Skin epidermis (tissue), 12 donors: ENCODE measurements at regions not wholly inside any gene's neighbourhood (a gene's known extent, or its start where the extent isn't known, plus 50 kb on each side); places are given as distances from the start of the nearest gene placed in this dataset.
A peak's percentile ranks its signal among the peaks of the same experiment; 100 is the strongest.

Experiments used
- H3K27ac ChIP-seq, 21 experiments: fragments of 200-600 bp; sonication (generic) in 11 of 21; one replicate each; pipeline ENCODE4 v1.5.0; 2020; ENCODE audit warnings: mild to moderate bottlenecking in 3 of 21, inconsistent platforms in 2 of 21, moderate library complexity in 2 of 21
- H3K4me3 ChIP-seq, 7 experiments: fragments of 200-600 bp; sonication (generic) in 2 of 7; one replicate each; pipeline ENCODE4 v1.5.0; 2020; ENCODE audit warnings: inconsistent platforms in 2 of 7, mild to moderate bottlenecking in 2 of 7, moderate library complexity in 1 of 7

DNA sequence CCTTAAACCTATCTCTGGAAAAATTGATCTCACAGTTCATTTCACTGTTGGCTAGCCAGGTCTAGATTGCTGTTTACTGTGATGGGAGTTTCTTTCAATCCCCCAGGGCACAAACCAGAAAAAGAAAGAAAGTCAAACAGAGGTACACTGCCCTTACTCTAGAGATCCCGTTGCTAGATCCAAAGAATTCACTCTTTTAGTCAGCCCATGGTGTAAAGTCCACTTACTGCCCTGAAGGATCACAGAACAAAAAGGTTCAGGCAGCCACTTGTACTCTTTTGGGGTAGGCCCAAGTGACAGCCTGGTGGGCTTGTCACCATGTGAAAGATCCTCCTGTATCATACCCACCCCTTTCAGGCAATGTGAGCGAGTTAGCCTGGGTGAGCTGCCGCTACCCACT is 162.6 kb upstream of the CCDC179 start:
- Histone ChIP-seq H3K4me3 (no peak overlapping the region), H3K27ac (no peak overlapping the region)

DNA sequence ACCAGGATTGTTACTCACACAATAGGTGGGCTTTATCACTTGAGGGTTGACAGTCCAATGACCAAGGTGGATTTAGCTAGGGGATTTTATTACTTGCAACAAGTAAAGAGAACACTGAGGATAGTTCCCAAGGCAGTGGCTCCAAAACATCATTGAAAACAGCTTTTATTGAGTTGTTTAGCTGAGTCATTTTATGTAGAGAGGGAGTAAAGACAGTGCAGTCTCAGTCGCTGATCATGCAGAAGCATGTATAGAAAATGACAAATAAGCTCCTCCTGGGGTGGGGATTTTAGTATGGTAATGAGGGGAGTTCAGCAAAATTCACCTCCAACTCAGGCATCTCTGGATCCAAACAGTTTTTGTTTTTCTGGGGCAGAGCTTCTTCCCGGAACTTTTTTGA is 163.0 kb upstream of the CCDC179 start:
- H3K27ac ChIP-seq: no peak overlapping the region
- H3K4me3 ChIP-seq: no peak overlapping the region

- Histone ChIP-seq H3K27ac (no peak overlapping the region), H3K4me3 (no peak overlapping the region)
Observed at GRCh38 chr11:23041001-23041503, 180.8 kb upstream of the CCDC179 start.

GRCh38 chr11:23058656-23059055 is 198.4 kb upstream of the CCDC179 start:
- no peak overlapping the region for H3K4me3 ChIP-seq
- H3K27ac ChIP-seq: no peak overlapping the region

- H3K27ac ChIP-seq: no peak overlapping the region
Observed at GRCh38 chr11:23063276-23063675, 203.0 kb upstream of the CCDC179 start.

DNA sequence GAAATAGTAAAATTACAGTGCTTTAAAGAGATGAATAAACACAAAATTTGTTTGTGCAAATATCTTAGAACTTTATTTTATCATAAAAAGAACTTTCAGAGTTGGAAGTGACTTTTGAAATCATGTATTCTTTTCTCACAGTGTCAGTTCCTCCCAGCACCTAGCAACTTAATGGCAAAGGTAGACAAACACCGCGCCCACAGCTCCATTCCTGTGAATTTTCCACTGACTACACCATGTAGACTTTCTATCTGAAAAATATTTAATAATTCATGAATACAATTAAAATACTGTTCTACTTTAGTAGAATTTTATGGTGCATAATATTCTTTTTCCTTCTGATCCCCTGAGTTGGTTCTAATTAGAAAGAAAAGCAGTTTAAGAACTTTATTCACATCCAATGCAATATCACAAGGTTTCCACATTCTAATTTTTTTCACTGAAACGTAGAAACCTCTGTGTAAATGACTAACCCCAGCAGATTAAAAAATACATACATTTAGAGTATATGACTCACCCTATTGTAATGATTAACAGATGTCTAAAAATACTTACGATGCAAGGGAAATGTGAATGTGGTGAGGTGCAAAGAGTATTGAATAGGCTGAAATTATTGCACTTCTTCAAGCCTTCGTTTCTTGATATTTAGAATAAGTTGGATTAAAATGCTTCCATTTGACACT is 218.2 kb upstream of the CCDC179 start:
- Histone ChIP-seq H3K27ac (peak overlapping the region in 1 of 21 experiments; percentile 11), H3K4me3 (no peak overlapping the region)

More at GRCh38 chr11:23063276-23063675, 203.0 kb upstream of the CCDC179 start:
- H3K4me3 ChIP-seq: no peak overlapping the region

DNA sequence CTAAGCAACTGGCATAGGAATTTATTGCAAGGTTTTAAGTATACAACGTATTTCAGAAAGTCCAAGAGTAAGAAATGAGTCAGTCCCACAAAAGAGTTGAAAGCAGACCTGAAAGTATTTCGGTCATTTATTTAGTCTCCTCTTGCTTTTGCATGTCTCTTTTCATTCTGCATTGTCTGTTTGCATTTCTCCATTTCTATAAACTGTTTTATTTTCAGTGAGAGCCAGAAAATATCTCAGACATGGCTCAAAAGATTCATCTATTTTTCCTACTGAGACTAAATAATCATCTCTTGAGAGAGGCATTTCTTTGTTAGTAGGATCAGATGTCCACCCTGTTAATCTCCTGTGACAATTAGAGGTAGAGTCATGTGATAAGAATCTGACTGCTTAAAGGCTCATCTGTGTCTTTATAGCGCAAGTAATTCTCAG is 219.1 kb upstream of the CCDC179 start:
- Histone ChIP-seq H3K27ac (no peak overlapping the region), H3K4me3 (no peak overlapping the region)

DNA sequence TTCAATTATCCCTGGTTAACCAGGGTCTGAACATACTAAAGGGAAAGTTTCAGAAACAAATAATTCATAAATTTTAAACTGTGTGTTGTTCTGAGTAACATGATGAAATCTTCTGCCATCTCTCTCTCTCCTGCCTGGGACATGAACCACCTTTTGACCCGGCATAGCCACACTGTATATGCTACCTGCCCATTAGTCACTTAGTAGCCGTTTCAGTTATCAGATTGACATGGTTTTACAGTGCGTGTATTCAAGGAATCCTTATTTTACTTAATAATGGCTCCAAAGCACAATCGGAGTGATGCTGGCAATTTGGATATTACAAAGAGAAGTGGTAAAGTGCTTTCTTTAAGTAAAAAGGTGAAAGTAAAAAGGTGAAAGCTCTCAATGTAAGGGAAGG is 227.1 kb upstream of the CCDC179 start:
- H3K4me3 ChIP-seq: no peak overlapping the region
- no peak overlapping the region for H3K27ac ChIP-seq

DNA sequence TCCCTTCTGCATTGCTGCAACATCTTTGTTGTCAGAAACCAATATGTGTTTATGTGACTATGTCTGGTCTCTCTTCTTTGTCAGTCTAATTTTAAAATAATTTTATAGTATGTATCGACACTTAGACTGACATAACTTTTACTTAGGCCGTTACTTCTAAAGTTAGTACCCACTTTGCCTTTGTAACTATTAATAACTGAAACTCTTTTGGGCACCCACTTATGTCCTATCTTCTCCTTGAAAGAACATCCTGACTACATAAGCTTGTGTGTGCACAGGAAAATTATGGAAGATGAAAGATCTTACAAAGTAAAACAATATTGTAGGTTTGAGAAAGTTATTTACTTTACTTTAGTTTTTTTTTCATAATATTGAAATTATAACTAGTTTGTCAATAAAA is 230.4 kb upstream of the CCDC179 start:
- H3K27ac ChIP-seq: no peak overlapping the region
- H3K4me3 ChIP-seq: no peak overlapping the region

DNA sequence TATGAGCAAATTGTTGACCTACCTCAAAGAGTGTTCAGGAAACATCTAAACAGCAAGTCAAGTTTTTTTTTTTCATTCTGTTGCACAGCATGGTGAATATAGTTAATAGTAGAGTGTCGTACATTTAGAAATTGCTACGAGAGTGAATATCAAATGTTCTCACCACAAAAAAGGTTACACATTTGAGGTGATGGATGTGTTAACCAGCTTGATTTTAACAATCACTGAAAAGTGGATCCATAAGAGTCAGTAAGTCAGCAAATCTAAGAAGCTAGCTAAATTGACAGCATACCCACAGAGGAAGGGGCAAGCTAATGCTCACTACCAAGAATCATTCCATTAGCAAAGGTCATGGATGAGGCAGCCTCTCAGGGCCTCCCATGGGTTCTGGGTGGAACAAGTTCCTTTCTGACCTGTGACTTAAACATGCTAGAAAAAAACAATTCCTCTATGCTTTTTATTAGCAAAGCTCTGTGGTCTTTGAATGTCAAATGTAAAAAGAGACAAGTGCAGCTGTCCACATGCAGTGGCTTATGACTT is 235.4 kb upstream of the CCDC179 start:
- Histone ChIP-seq H3K4me3 (no peak overlapping the region), H3K27ac (no peak overlapping the region)

- Histone ChIP-seq H3K4me3 (no peak overlapping the region), H3K27ac (no peak overlapping the region)
Observed at GRCh38 chr11:23097891-23098290, 237.6 kb upstream of the CCDC179 start.

DNA sequence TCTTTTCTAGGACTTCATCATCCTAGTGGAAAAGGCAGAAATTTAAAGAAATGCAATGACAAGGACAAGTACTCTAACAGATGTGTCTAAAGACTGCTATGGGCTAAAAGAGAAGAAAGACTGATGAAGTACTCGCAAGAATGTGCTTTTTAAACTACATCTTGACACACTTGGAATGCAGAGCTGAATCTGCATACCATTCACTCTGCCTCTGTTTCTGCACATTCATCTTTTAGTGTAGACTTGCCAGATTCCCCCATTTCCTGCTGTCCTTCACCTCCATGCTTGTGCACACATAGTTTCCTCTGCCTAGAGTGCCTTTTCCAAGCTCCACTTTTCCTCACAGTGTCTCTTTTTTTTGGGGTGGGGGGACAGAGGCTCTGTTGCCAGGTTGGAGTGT is 239.0 kb upstream of the CCDC179 start:
- Histone ChIP-seq H3K4me3 (no peak overlapping the region), H3K27ac (no peak overlapping the region)

GRCh38 chr11:23100726-23101125 is 240.5 kb upstream of the CCDC179 start:
- Histone ChIP-seq H3K27ac (no peak overlapping the region), H3K4me3 (no peak overlapping the region)

GRCh38 chr11:23103416-23103815 is 243.1 kb upstream of the CCDC179 start:
- no peak overlapping the region for H3K27ac ChIP-seq

DNA sequence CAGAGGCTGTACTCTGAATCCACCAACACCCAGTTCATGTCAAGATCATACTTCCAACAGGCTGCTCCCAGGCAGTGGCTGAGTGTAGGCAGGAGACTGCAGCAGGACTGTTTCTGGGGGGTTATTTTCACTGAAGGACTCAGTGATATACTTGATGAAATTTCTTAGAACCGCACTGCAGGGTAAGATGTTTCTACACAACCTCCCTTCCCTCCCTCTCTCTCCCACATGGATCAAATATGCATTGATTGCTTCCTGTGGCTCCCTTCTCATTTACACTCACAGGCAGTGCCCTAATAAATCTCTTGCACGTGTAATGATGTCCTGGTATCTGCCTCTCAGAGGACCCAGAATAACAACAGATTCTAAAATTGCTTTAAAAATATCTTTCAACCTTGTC is 251.3 kb upstream of the CCDC179 start:
- Histone ChIP-seq H3K4me3 (no peak overlapping the region), H3K27ac (no peak overlapping the region)

More at GRCh38 chr11:23103416-23103815, 243.1 kb upstream of the CCDC179 start:
- H3K4me3 ChIP-seq: no peak overlapping the region

DNA sequence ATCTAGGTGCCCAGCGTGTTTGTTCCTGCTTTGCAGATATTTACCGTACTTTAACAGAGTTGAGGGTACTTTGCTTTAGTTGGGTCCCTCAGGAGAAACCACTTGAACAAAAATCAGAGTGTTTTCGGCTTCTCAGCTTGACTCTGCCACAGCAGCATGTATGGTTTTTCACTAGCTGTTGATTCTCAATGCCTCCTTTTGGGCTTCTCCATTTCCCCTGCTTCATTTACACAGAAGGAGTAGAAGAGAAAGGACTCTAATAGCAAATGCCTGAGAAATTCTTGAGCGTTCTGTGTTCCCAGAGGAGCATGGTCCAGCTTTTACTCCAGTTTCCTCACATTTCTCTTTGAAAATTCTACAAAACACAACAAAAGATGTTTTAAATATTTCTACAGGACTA is 252.1 kb upstream of the CCDC179 start:
- no peak overlapping the region for H3K27ac ChIP-seq

GRCh38 chr11:23112987-23113886 is 253.0 kb upstream of the CCDC179 start:
- no peak overlapping the region for H3K27ac ChIP-seq
- H3K4me3 ChIP-seq: no peak overlapping the region

More for the DNA sequence above, 252.1 kb upstream of the CCDC179 start:
- H3K4me3 ChIP-seq: no peak overlapping the region

- Histone ChIP-seq H3K27ac (no peak overlapping the region), H3K4me3 (no peak overlapping the region)
Observed at GRCh38 chr11:23113887-23114216, 253.6 kb upstream of the CCDC179 start.

GRCh38 chr11:23123753-23124152 is 263.5 kb upstream of the CCDC179 start:
- H3K4me3 ChIP-seq: no peak overlapping the region
- no peak overlapping the region for H3K27ac ChIP-seq

DNA sequence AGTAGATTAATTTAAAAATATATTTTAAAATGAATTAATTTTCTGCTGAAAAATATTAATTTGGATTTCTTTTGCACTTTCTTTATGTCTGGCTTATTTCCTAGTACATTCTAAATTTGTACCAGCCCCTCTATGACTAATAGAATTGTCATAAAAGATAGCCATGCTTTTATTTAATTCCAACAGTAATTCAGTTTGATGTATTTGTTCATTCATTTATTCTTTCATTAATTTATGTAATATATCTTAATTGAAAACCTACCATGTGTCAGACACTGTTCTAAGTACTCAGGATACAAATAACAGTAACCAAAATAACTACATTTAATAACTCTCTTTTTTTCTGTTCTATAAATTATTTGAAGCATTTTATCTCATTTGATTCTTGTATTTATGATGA is 264.0 kb upstream of the CCDC179 start:
- Histone ChIP-seq H3K4me3 (no peak overlapping the region), H3K27ac (no peak overlapping the region)

DNA sequence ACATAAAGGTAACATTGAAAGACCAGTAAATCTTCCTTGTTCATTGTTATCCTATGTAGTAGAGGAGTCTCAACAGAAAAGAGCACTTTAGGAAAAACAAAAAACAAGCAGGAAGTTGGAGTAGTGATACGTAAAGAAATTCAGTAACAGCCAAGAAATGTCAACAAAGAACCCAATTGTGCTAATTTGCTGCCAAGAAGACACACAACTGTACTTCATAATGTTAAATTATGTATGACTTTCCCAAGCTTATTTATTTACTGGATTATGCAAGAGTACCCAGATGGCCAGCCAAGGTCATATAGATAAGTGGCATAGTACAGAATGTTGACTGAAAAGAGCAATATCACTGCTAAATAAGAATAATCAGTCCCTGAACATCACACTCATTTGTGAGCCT is 264.7 kb upstream of the CCDC179 start:
- H3K4me3 ChIP-seq: no peak overlapping the region
- H3K27ac ChIP-seq: no peak overlapping the region
